IMR-90 (cell line): ENCODE measurements at regions not wholly inside any gene's neighbourhood (a gene's known extent, or its start where the extent isn't known, plus 50 kb on each side); places are given as distances from the start of the nearest gene placed in this dataset.

Source experiments
- ATAC-seq: fragments of 200-7000 bp; cut with Tn5 transposase; 2 replicates; pipeline ENCODE4 v1.9.1; 2020; ENCODE audit warnings: low read depth, mild to moderate bottlenecking, moderate library complexity
- BruUV-seq: library from RNA; stranded (reverse); fragments of 400-500 nt; replicated peaks from 2 replicates; lab custom pipeline; 2021; lab: Mats Ljungman, UMichigan
- CTCF ChIA-PET: fragments of 300-600 bp; formaldehyde crosslinking; extraction: SDS; loops from one replicate; lab custom pipeline; 2021; ENCODE audit warnings: antibody characterized with exemption; lab: Yijun Ruan, JAX
- POLR2A ChIA-PET: fragments of 300-600 bp; sonication (Branson Sonifier 250); formaldehyde crosslinking; loops from one replicate; lab custom pipeline; 2022; ENCODE audit warnings: antibody characterized with exemption; ENCODE audit not compliant: unreplicated experiment; lab: Charles Lee
- DNase-seq: peaks from one replicate; pipeline ENCODE4 v3.0.0; 2013
- H2AFZ ChIP-seq: replicated peaks from 2 replicates; pipeline ENCODE3; 2013; ENCODE audit warnings: low read length, mild to moderate bottlenecking; ENCODE audit not compliant: poor library complexity
- H2AK5ac ChIP-seq: 2 replicates; pipeline ENCODE4 v1.6.1; 2013; ENCODE audit warnings: low read depth, low read length, inconsistent platforms
- H2AK9ac ChIP-seq: replicated peaks from 2 replicates; pipeline ENCODE3; 2013; ENCODE audit warnings: mild to moderate bottlenecking, low read depth, low read length, moderate library complexity; ENCODE audit not compliant: poor library complexity
- H2BK120ac ChIP-seq: 2 replicates; pipeline ENCODE4 v1.6.1; 2013; ENCODE audit warnings: low read depth, low read length, inconsistent platforms
- H2BK15ac ChIP-seq: 3 replicates; pipeline ENCODE4 v1.6.1; 2013; ENCODE audit warnings: low read depth, low read length, inconsistent platforms
- H2BK20ac ChIP-seq: 2 replicates; pipeline ENCODE4 v1.6.1; 2013; ENCODE audit warnings: low read depth, mild to moderate bottlenecking, inconsistent platforms, low read length, moderate library complexity
- H2BK5ac ChIP-seq: 2 replicates; pipeline ENCODE4 v1.6.1; 2013; ENCODE audit warnings: mild to moderate bottlenecking, low read depth, low read length, inconsistent platforms; ENCODE audit not compliant: poor library complexity, severe bottlenecking
- H3K14ac ChIP-seq: replicated peaks from 2 replicates; pipeline ENCODE4 v1.6.1; 2013; ENCODE audit warnings: low read depth, low read length, inconsistent platforms
- H3K18ac ChIP-seq: 2 replicates; pipeline ENCODE4 v1.6.1; 2013; ENCODE audit warnings: low read depth, low read length, control low read depth
- H3K23ac ChIP-seq: 2 replicates; pipeline ENCODE4 v1.6.1; 2013; ENCODE audit warnings: low read depth, low read length, inconsistent platforms
- H3K27ac ChIP-seq: 2 replicates; pipeline ENCODE4 v1.5.1; 2013; ENCODE audit warnings: mild to moderate bottlenecking, control low read depth, low read length; ENCODE audit not compliant: insufficient read depth
- H3K27me3 ChIP-seq: 2 replicates; pipeline ENCODE4 v1.6.1; 2013; ENCODE audit warnings: low read length; ENCODE audit not compliant: control insufficient read depth, insufficient read depth
- H3K36me3 ChIP-seq: 2 replicates; pipeline ENCODE4 v1.6.1; 2013; ENCODE audit warnings: low read length, mixed read lengths; ENCODE audit not compliant: control insufficient read depth, insufficient read depth
- H3K4ac ChIP-seq: 2 replicates; pipeline ENCODE4 v1.6.1; 2013; ENCODE audit warnings: low read depth, low read length, inconsistent platforms
- H3K4me1 ChIP-seq: 2 replicates; pipeline ENCODE4 v1.6.1; 2013; ENCODE audit warnings: low read length, mixed read lengths; ENCODE audit not compliant: control insufficient read depth, insufficient read depth
- H3K4me2 ChIP-seq: 2 replicates; pipeline ENCODE4 v1.6.1; 2013; ENCODE audit warnings: low read depth, mild to moderate bottlenecking, control low read depth, low read length, moderate library complexity
- H3K4me3 ChIP-seq: 2 replicates; pipeline ENCODE4 v1.5.1; 2013; ENCODE audit warnings: low read depth, mild to moderate bottlenecking, control low read depth, low read length, moderate library complexity; ENCODE audit not compliant: insufficient read depth
- H3K56ac ChIP-seq: 2 replicates; pipeline ENCODE4 v1.6.1; 2013; ENCODE audit warnings: low read length, inconsistent platforms; ENCODE audit not compliant: insufficient read depth; ENCODE audit errors: extremely low read depth
- H3K79me1 ChIP-seq, 2 experiments: 2 replicates each; pipeline ENCODE4 v1.6.1; 2013; ENCODE audit warnings: low read length in 2 of 2, inconsistent platforms in 1 of 2, low read depth in 1 of 2
- H3K9ac ChIP-seq: 2 replicates; pipeline ENCODE4 v1.6.1; 2013; ENCODE audit warnings: low read depth, low read length, control low read depth
- H3K9me1 ChIP-seq: 2 replicates; pipeline ENCODE4 v1.6.1; 2013; ENCODE audit warnings: low read length, inconsistent platforms; ENCODE audit not compliant: insufficient read depth
- H3K9me3 ChIP-seq: 2 replicates; pipeline ENCODE4 v1.6.1; 2013; ENCODE audit warnings: low read length; ENCODE audit not compliant: control insufficient read depth, insufficient read depth
- H4K20me1 ChIP-seq: 2 replicates; pipeline ENCODE4 v1.6.1; 2013; ENCODE audit warnings: low read length, inconsistent platforms; ENCODE audit not compliant: insufficient read depth
- H4K5ac ChIP-seq: 2 replicates; pipeline ENCODE4 v1.6.1; 2013; ENCODE audit warnings: mild to moderate bottlenecking, low read depth, low read length, control low read depth
- H4K8ac ChIP-seq, 2 experiments: 2 replicates each; pipeline ENCODE4 v1.6.1; 2013; ENCODE audit warnings: low read depth in 2 of 2, low read length in 2 of 2, control low read depth in 1 of 2, inconsistent platforms in 1 of 2
- H4K91ac ChIP-seq: 2 replicates; pipeline ENCODE4 v1.6.1; 2013; ENCODE audit warnings: low read depth, low read length, inconsistent platforms; ENCODE audit not compliant: insufficient read depth
- BHLHE40 ChIP-seq: fragments of 150-350 bp; IDR thresholded peaks from 2 replicates; pipeline ENCODE4 v1.6.1; 2016; ENCODE audit warnings: mild to moderate bottlenecking, low read depth, low read length
- CEBPB ChIP-seq: IDR thresholded peaks from 2 replicates; pipeline ENCODE4 v1.6.1; 2012; ENCODE audit warnings: low read depth, low read length, improper control_type of control experiment
- CHD1 ChIP-seq: IDR thresholded peaks from 2 replicates; pipeline ENCODE4 v1.6.1; 2012; ENCODE audit warnings: low read depth, low read length, improper control_type of control experiment
- CTCF ChIP-seq: conservative IDR thresholded peaks from 2 replicates; pipeline ENCODE4 v1.5.1; 2012; ENCODE audit warnings: mild to moderate bottlenecking, low read depth, low read length, improper control_type of control experiment
- ELK1 ChIP-seq: fragments of 150-350 bp; IDR thresholded peaks from 2 replicates; pipeline ENCODE4 v1.6.1; 2016; ENCODE audit warnings: low read depth, mild to moderate bottlenecking, low read length, moderate library complexity, borderline replicate concordance
- FOS ChIP-seq: fragments of 150-350 bp; IDR thresholded peaks from 2 replicates; pipeline ENCODE4 v1.6.1; 2016; ENCODE audit warnings: low read depth, low read length
- MAFK ChIP-seq: IDR thresholded peaks from 2 replicates; pipeline ENCODE4 v1.6.1; 2012; ENCODE audit warnings: low read depth, low read length, improper control_type of control experiment
- MAZ ChIP-seq: IDR thresholded peaks from 2 replicates; pipeline ENCODE4 v1.6.1; 2012; ENCODE audit warnings: low read depth, mild to moderate bottlenecking, low read length, improper control_type of control experiment, moderate library complexity, borderline replicate concordance
- MXI1 ChIP-seq: IDR thresholded peaks from 2 replicates; pipeline ENCODE4 v1.6.1; 2012; ENCODE audit warnings: low read depth, mild to moderate bottlenecking, low read length, moderate library complexity, borderline replicate concordance
- NFE2L2 ChIP-seq: fragments of 150-350 bp; IDR thresholded peaks from 2 replicates; pipeline ENCODE4 v1.6.1; 2016; ENCODE audit warnings: low read depth, mild to moderate bottlenecking, low read length
- POLR2A ChIP-seq: IDR thresholded peaks from 2 replicates; pipeline ENCODE4 v1.6.1; 2012; ENCODE audit warnings: mild to moderate bottlenecking, low read depth, low read length
- RAD21 ChIP-seq: IDR thresholded peaks from 2 replicates; pipeline ENCODE4 v1.6.1; 2012; ENCODE audit warnings: low read length, improper control_type of control experiment
- RCOR1 ChIP-seq: IDR thresholded peaks from 2 replicates; pipeline ENCODE4 v1.6.1; 2012; ENCODE audit warnings: mild to moderate bottlenecking, low read length, improper control_type of control experiment; ENCODE audit not compliant: insufficient replicate concordance
- RFX5 ChIP-seq: IDR thresholded peaks from 2 replicates; pipeline ENCODE4 v1.8.0; 2012; ENCODE audit warnings: low read depth, mild to moderate bottlenecking, low read length, moderate library complexity
- SMC3 ChIP-seq: fragments of 150-350 bp; IDR thresholded peaks from 2 replicates; pipeline ENCODE4 v1.6.1; 2016; ENCODE audit warnings: low read depth, mild to moderate bottlenecking, antibody characterized with exemption, low read length, moderate library complexity
- USF2 ChIP-seq: fragments of 150-350 bp; IDR thresholded peaks from 2 replicates; pipeline ENCODE4 v1.6.1; 2017; ENCODE audit warnings: mild to moderate bottlenecking, antibody characterized with exemption, low read length, low read depth
- WGBS, 2 experiments: methylation state at CpG; one replicate each; pipeline versions ENCODE4 v1.1.5 to v1.1.7; 2013; ENCODE audit warnings: missing lambda C conversion rate in 2 of 2; ENCODE audit not compliant: insufficient read length in 1 of 2; ENCODE audit errors: extremely low coverage in 2 of 2; 5-methylcytosine and 5-hydroxymethylcytosine counted together
- dilution Hi-C: fragments of 300-500 bp; cut with HindIII; formaldehyde crosslinking; loops from one replicate; pipeline ENCODE4 v1.14.3; 2018; ENCODE audit warnings: low sequenced_read_pairs; ENCODE audit not compliant: unreplicated experiment
- in situ Hi-C: fragments of 300-500 bp; cut with MboI; formaldehyde crosslinking; loops from 3 replicates; pipeline ENCODE4 v1.14.3; 2019; ENCODE audit warnings: low sequenced_read_pairs, inconsistent platforms, mixed read lengths
- intact Hi-C: fragments of 100-400 bp; cut with micrococcal nuclease; formaldehyde crosslinking; loops from 2 replicates; pipeline ENCODE4 v1.10.0; 2022

GRCh38 chr10:120683454-120683853, 167.7 kb upstream of the WDR11 start:
- Histone ChIP-seq H3K27ac (no peak overlapping the region), H3K27me3 (no peaks in the 10 kb centered on the region), H4K5ac (no peak overlapping the region), H3K79me1 (no peaks in the 10 kb centered on the region), H3K18ac (no peak overlapping the region), H3K9me1 (no peaks in the 10 kb centered on the region), H2AK9ac (no peak overlapping the region), H3K56ac (no peak overlapping the region), H3K4me3 (no peak overlapping the region), H4K20me1 (no peaks in the 10 kb centered on the region), H2BK20ac (no peak overlapping the region), H2AK5ac (no peak overlapping the region), H2BK15ac (no peak overlapping the region), H3K4ac (no peak overlapping the region), H3K4me1 (no peaks in the 10 kb centered on the region), H3K36me3 (no peaks in the 10 kb centered on the region), H2BK5ac (no peak overlapping the region), H3K23ac (no peak overlapping the region), H3K9me3 (peaks cover 9% of the 10 kb centered on the region; the same call in 1 of the 2 replicates), H3K4me2 (no peak overlapping the region), H2AFZ (no peak overlapping the region), H3K9ac (no peak overlapping the region), H4K8ac (no peak overlapping the region), H3K14ac (no peak overlapping the region), H4K91ac (no peak overlapping the region), H2BK120ac (no peak overlapping the region)
- in situ Hi-C loops (no loop called here), intact Hi-C loops (no loop called here), dilution Hi-C loops (no loop called here)
- no peak for DNase-seq
- BruUV-seq: no TSS peak
- ChIA-PET CTCF (no interaction called here), POLR2A (no interaction called here)
- no peak for ATAC-seq
- no CpG with 5 or more reads among the region's 2 CpGs for WGBS, 2 experiments
- TF ChIP-seq CEBPB (no peak), BHLHE40 (no peak), MAFK (no peak), RCOR1 (no peak), USF2 (no peak), SMC3 (no peak), MAZ (no peak), RFX5 (no peak), ELK1 (no peak), FOS (no peak), CHD1 (no peak), CTCF (no peak), MXI1 (no peak), NFE2L2 (no peak), POLR2A (no peak), RAD21 (no peak)
